Ascending aorta (tissue), 2 donors: ENCODE measurements at regions not wholly inside any gene's neighbourhood (a gene's known extent, or its start where the extent isn't known, plus 50 kb on each side); places are given as distances from the start of the nearest gene placed in this dataset.
"Not testable (repeated sequence)": the region's sequence is repeated elsewhere in the genome, so short reads cannot be mapped to it uniquely, and the experiment has no call there.

Experiments
- DNase-seq, 2 donors: peaks; one replicate each; pipeline ENCODE4 v3.0.0-alpha.2; 2019; ENCODE audit warnings: low spot score in 2 of 2
- H3K27ac ChIP-seq, 2 donors: fragments of 200-600 bp; sonication (generic); one replicate each; pipeline ENCODE4 v1.5.1; 2016 to 2017; ENCODE audit warnings: mild to moderate bottlenecking in 1 of 2
- H3K27me3 ChIP-seq: fragments of 200-600 bp; sonication (generic); one replicate; pipeline ENCODE4 v1.5.1; 2017
- H3K36me3 ChIP-seq, 2 donors: fragments of 200-600 bp; sonication (generic); one replicate each; pipeline ENCODE4 v1.5.1; 2016
- H3K4me1 ChIP-seq, 2 donors: fragments of 200-600 bp; sonication (generic); one replicate each; pipeline ENCODE4 v1.5.1; 2016 to 2017; ENCODE audit warnings: mild to moderate bottlenecking in 1 of 2
- H3K4me3 ChIP-seq, 2 donors: fragments of 200-600 bp; sonication (generic); one replicate each; pipeline ENCODE4 v1.5.1; 2016 to 2017; ENCODE audit warnings: mild to moderate bottlenecking in 1 of 2
- H3K9me3 ChIP-seq, 2 donors: fragments of 200-600 bp; sonication (generic); one replicate each; pipeline ENCODE4 v1.5.1; 2016
- intact Hi-C: fragments of 100-400 bp; cut with DNase I; formaldehyde crosslinking; loops from one replicate; pipeline ENCODE4 v1.15.1; 2023

DNA sequence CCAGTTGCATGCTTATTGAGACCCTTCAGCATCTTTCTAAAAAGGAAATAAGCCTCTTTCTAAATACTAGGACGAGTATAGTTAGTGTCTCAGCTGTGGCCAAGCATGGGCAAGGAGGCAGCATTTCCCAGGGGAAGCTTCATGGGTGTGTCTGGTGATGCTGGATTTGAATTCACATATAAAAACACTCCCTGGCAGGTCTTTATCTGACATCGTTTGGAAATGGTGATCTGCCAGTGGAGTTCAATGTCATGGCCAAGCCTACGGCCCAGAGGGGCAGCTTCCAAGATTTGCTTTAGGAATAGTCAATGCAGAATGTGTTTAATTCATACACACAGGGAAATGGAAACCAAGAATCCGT, 94.7 kb downstream of the SRGAP2 start:
- intact Hi-C loops, H3K27me3 ChIP-seq, H3K36me3 ChIP-seq, DNase-seq, H3K9me3 ChIP-seq, H3K4me1 ChIP-seq, H3K27ac ChIP-seq, H3K4me3 ChIP-seq: not testable (repeated sequence)

DNA sequence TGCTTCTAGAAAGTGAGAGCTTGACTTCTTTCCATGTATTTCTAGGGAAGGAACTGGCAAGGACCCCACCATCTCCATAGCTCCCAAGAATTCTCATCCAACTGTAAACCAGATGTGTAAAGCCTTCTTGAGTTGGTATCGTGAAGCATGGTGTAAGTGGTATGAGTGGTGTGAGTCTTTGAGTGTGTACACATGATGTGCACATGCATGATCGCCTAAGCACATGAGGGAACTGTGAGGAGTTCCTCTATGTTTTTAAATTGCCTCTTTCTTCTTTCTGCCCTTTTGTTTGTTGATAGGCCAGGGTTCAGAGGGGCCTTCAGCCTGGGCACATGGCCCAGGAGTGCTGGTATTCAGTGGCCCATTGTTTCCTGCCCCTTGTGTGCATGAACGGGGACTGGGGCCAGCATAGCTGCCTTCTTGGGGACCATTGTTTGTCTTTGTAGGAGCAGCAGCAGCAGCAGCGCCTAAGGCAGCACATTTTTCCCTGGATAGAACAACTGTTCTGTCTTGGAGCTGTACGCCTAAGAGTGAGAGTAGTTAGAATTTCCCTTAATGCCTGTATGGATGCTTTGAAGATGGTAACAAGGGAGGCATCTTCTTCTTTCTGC, 95.9 kb downstream of the SRGAP2 start:
- H3K4me3 ChIP-seq, intact Hi-C loops, DNase-seq: not testable (repeated sequence)

DNA sequence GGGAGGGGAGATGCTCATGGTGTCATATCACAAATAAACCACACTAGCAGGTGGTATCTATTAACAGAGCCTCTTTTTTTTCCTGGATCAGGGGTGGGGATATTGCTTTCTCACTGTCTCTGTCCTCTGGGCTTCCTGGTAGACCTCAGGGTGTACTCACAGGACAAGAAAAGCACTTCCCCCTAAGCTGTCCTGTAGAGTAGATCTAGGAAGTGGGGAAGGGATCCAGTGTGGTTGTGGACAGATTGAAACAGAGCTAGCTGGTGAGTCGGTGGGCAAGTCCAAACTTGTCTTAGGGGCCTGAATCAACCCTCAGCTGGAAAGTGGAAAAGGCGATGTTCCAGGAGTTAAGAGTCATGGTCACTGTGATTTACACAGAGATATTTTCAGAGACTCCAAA, 96.6 kb downstream of the SRGAP2 start:
- H3K4me1 ChIP-seq, intact Hi-C loops, DNase-seq, H3K27ac ChIP-seq, H3K4me3 ChIP-seq, H3K36me3 ChIP-seq, H3K27me3 ChIP-seq, H3K9me3 ChIP-seq: not testable (repeated sequence)

More for the DNA sequence above, 95.9 kb downstream of the SRGAP2 start:
- not testable (repeated sequence) for H3K27me3 ChIP-seq, H3K27ac ChIP-seq, H3K4me1 ChIP-seq, H3K9me3 ChIP-seq, H3K36me3 ChIP-seq

DNA sequence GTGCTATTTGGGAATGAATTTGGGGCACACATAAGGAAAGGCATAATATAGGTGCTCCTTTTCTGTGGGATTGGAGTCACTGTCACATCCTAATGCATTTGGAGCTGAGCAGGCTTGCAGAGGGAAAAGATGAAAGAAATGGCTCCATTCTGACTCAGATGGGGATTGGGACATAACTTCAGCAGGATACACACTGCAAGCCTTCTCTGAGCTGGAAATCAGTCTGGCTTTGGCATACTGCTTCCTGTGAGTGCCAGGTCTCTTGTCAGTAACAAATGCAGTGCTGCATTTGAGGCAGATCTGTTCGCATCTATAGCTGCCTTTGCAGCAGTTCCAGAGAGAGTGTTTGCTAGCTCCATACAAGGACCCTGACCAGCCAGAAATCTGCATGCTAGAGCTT, 98.7 kb downstream of the SRGAP2 start:
- H3K27ac ChIP-seq, H3K36me3 ChIP-seq, H3K27me3 ChIP-seq, H3K4me3 ChIP-seq, DNase-seq, H3K9me3 ChIP-seq, H3K4me1 ChIP-seq, intact Hi-C loops: not testable (repeated sequence)

DNA sequence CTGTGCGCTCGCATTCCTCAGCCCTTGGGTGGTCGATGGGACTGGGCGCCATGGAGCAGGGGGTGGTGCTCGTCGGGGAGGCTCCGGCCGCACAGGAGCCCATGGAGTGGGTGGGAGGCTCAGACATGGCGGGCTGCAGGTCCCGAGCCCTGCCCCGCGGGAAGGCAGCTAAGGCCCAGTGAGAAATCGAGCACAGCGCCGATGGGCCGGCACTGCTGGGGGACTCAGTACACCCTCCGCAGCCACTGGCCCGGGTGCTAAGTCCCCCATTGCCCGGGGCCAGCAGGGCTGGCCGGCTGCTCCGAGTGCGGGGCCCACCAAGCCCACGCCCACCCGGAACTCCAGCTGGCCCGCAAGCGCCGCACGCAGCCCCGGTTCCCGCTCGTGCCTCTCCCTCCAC, 104.1 kb downstream of the SRGAP2 start:
- H3K27me3 ChIP-seq, H3K27ac ChIP-seq, H3K4me3 ChIP-seq, H3K4me1 ChIP-seq, DNase-seq, H3K36me3 ChIP-seq, intact Hi-C loops, H3K9me3 ChIP-seq: not testable (repeated sequence)

DNA sequence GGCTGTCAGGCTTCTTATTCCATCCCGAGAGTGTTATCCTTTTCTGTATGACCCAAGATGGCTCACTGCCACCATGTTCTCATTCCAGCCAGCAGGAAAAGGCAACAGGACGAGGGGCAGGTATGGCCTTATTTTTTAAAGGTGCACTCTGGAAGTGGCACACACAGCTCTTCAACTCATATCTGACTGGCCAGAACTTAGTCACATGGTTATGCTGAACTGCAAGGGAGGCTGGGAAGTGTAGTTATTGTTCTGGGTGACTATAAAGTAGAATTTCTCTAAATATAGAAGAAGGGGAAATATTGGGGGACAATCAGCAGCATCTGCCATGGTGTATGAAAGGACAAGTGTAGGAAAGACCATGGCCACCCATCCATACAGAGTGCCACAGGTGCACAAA, 107.6 kb downstream of the SRGAP2 start:
- H3K36me3 ChIP-seq, intact Hi-C loops, H3K4me1 ChIP-seq, H3K4me3 ChIP-seq, H3K9me3 ChIP-seq, H3K27ac ChIP-seq, H3K27me3 ChIP-seq, DNase-seq: not testable (repeated sequence)

DNA sequence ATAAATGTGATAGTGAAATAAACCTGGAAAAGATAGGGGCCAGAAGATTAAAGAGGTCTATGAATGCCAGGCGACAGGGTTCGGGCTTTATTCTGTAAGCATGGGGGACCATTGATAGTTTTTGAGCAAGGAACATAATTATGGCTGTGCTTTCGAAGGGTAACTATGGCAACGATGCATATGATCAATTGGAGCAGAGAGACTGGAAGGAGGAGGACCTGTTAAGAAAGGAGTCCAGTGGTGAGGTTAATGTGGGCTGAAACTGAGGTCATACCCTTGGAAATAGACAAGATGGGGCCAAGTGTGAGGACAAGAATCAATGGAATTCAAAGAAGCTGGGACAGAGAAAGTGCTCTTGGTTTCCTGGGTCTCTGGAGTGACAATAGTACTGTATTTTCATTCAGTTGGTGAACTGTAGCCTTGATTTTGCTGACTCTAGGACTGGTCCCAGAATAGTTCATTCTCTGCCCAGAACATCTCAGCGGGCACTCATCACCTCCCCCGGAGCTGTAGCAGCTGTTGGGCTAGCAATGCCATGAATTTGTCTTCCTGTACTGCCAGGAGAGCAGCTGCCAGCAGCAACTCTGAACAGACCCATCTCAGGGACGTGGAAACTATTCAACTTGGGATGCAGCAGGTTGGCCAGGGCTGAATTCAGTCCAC, 108.4 kb downstream of the SRGAP2 start:
- DNase-seq = peak in 1 of 2 donors; percentile 60
- H3K27ac ChIP-seq, H3K4me1 ChIP-seq, H3K36me3 ChIP-seq, intact Hi-C loops, H3K4me3 ChIP-seq, H3K27me3 ChIP-seq, H3K9me3 ChIP-seq: not testable (repeated sequence)

DNA sequence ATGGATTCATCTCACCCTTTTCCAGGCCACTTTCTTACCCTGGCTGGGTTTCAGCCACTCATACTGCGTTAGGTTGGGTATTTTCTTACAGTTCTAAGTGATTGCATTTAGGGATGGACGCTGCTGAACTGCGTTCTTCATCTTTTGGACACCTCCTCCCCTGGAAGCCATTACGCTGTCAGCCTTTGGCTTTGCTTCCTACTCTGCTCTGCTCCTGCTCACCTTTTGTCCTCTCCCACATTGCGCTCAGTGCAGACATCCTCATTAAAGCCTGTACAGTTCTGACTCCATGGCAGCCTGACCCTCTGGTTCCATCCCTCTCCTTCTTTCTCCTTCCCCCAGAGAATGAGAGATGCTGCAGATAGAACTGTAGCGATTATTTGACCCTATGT, 108.9 kb downstream of the SRGAP2 start:
- H3K27me3 ChIP-seq, DNase-seq, H3K36me3 ChIP-seq, intact Hi-C loops, H3K9me3 ChIP-seq, H3K27ac ChIP-seq, H3K4me3 ChIP-seq, H3K4me1 ChIP-seq: not testable (repeated sequence)

DNA sequence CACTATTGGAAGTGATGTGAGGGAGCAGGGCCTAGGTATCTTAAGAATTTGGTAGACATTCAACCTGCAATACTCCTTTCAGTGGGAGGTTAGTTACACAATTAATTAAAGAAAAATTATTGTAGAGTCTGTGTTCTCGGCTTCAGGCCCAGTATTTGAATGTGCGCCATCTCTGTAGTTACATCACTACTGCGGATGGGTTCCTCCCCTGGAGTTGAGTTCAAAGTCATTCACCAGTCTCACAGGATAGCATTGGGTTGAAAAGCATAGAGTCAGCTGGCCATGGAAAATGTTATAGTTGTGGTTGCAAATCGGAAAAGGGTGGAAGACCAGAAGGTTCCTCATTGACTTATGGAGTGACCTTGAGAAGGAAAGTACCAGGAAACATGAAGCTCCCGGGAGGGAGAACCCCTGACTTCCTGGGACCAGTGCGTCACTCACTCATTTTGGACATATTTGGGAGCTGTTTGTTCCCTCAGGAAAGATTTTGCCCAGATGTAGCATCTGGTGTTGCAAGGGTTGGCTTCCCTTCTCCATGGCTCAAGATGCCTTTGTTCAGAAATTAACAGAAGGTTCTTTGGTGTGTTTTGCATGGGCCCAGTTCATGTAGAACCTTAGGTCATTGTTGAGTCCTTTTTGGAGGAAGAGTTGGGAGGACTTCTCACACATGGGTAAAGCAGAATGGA, 111.8 kb downstream of the SRGAP2 start:
- H3K9me3 ChIP-seq = not testable (repeated sequence)

DNA sequence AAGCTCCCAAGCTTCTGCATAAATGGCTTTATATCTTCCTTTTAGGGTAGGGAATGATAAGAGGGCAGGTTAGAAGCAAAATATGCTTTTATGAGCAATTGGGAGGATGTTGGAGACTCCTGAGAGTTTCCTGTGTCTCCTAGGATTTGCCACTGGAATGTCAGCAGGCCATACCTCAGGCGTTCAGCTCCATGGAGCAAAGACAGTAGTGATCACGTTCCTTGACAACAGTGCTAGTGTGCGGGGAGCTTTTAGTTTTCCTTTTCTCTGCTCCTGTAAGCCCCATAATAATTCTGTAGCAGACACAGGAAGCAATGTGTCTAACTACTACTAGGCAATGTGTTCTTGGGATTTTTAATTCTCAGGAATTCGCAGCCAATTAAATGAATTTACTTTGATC, 113.6 kb downstream of the SRGAP2 start:
- H3K4me1 ChIP-seq, intact Hi-C loops, H3K4me3 ChIP-seq, H3K27me3 ChIP-seq, H3K36me3 ChIP-seq, H3K9me3 ChIP-seq, H3K27ac ChIP-seq, DNase-seq: not testable (repeated sequence)

More for the DNA sequence above, 111.8 kb downstream of the SRGAP2 start:
- H3K4me3 ChIP-seq, H3K4me1 ChIP-seq, intact Hi-C loops, H3K36me3 ChIP-seq, H3K27ac ChIP-seq, DNase-seq, H3K27me3 ChIP-seq: not testable (repeated sequence)

DNA sequence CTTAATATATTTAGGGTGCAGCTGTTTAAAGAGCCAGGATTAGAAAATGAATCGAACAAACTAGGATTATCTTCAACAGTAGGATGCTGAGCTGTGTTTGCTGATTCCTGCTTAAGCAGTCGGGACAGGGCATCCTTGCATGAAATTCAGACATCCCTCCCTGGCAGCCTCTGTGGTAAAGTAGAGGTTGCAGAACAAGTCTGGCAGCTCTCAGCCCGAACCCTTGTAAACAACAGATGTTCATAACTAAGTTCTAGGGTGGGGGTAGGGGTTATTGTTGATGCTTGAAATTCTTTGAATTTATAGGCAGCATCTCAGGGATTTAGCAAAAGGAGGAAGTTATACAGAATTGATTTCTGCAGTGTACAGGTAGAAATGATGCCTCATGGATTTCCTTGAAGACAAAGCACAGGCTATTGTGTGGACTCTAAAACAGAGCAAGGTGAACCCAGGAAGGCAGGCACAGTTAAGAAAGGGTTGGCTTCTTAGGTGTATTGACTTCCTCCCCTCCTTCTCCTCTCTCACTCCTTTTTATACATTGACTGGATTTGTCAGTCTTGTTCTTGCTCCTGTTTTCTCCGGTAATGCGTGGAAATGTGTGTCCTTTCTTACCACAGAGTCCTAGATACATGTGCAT, 114.7 kb downstream of the SRGAP2 start:
- H3K27ac ChIP-seq, H3K9me3 ChIP-seq, H3K27me3 ChIP-seq, H3K36me3 ChIP-seq, H3K4me1 ChIP-seq, DNase-seq, H3K4me3 ChIP-seq, intact Hi-C loops: not testable (repeated sequence)

DNA sequence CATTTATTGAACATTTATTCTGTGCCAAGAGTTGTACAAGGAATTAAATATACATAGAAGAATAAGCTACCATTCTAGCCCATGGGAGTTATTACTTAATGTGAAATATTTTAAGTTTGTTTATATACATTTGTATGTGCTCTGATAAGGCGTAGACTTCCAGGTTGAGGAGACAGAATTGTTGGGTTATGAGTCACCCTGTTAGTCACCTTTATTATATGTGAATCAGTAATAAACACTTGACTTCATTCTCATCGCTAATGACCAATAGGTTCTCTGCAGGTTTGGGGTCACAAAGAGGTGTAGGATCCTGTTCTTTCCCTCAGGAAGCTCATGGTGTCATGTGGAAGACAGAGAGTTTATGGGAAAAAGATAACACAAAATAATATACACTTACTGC, 116.9 kb downstream of the SRGAP2 start:
- H3K27me3 ChIP-seq, H3K27ac ChIP-seq, intact Hi-C loops, H3K4me3 ChIP-seq, H3K36me3 ChIP-seq, H3K4me1 ChIP-seq, H3K9me3 ChIP-seq, DNase-seq: not testable (repeated sequence)

DNA sequence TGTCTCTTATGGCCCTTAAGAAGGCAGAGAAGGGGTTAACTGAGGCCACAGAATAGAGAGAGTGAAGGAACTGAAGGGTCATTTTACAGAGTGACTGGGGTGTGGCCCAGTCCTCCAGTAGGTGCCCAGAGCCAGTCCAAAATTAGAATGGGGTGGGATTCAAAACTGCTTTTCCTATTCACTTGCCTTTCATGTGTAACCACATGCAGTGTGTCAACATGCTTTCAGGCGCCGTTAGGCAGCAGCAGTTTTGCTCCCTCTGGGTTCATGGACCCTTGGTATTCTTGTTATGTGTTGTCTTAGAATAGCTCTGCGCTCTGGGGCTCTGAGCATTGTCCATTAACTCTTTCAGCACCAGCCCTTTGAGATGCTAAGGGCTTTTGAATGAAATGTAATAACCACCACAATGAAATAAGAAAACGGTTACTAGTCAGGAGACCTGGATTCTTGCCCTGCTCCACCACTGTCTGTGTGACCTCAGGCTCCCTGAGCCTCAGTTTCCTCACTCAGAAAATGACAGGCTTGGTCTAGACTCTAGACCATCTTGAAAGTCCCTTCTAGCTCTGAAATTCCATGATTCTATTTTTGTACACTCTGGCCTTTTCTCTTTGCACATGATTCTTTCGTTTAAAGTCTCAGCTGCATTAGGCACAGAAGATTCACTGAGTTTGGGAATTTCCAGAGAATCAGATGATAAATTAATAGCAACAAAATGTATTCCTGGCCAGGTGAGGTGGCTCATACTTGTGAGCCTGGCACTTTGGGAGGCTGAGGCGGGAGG, 123.0 kb downstream of the SRGAP2 start:
- H3K9me3 ChIP-seq, H3K4me1 ChIP-seq, intact Hi-C loops, H3K36me3 ChIP-seq, H3K27ac ChIP-seq, H3K4me3 ChIP-seq, H3K27me3 ChIP-seq, DNase-seq: not testable (repeated sequence)

DNA sequence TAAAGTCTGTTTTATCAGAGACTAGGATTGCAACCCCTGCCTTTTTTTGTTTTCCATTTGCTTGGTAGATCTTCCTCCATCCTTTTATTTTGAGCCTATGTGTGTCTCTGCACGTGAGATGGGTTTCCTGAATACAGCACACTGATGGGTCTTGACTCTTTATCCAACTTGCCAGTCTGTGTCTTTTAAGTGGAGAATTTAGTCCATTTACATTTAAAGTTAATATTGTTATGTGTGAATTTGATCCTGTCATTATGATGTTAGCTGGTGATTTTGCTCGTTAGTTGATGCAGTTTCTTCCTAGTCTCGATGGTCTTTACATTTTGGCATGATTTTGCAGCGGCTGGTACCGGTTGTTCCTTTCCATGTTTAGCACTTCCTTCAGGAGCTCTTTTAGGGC, 128.3 kb downstream of the SRGAP2 start:
- H3K27me3 ChIP-seq, H3K4me1 ChIP-seq, H3K9me3 ChIP-seq, DNase-seq, H3K27ac ChIP-seq, intact Hi-C loops, H3K4me3 ChIP-seq, H3K36me3 ChIP-seq: not testable (repeated sequence)
